GM11168 (cell line): ENCODE measurements at regions not wholly inside any gene's neighbourhood (a gene's known extent, or its start where the extent isn't known, plus 50 kb on each side); places are given as distances from the start of the nearest gene placed in this dataset.

Experiments
- in situ Hi-C: fragments of 300-500 bp; cut with MboI; formaldehyde crosslinking; loops from one replicate; pipeline ENCODE4 v1.12.0; 2022; ENCODE audit warnings: low sequenced_read_pairs; ENCODE audit not compliant: unreplicated experiment

GRCh38 chr16:86126891-86127290 is 227.9 kb downstream of the IRF8 start:
- in situ Hi-C loops = no loop called here

DNA sequence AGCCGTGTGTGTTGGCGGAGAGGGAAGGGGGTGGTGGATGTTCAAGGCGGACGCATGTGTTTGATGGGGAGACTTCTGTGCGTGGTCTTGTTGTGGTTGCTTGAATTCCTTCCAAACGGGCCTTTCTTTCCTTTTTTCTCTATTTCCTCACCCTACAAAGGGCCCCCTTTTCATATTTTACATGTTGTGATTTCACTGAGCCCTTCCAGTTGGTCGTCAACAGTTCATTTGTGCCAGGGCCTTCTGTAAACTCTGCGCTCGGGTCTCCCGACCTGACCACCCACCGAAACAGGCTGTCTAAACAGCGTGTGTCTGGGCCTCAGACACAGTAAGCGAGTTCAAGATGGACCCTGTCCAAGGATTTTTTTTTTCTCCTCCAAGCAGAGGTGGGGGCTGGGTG is 228.4 kb downstream of the IRF8 start:
- in situ Hi-C loops = no loop called here

DNA sequence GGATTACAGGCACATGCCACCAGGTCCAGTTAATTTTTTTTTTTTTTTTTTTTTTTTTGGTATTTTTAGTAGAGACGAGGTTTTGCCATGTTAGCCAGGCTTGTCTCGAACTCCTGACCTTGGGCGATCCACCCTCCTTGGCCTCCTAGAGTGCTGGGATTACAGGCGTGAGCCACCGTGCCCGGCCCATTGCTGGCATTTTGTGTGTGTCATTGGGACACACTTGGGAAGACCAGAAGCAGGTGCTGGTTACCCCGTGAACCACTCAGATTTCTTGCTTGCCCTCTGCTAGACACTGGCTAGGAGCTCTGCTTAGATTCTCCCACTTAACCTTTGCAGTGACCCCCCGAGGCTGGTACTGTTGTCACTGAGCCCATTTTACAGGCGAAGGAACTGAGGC is 229.3 kb downstream of the IRF8 start:
- in situ Hi-C loops = no loop called here

DNA sequence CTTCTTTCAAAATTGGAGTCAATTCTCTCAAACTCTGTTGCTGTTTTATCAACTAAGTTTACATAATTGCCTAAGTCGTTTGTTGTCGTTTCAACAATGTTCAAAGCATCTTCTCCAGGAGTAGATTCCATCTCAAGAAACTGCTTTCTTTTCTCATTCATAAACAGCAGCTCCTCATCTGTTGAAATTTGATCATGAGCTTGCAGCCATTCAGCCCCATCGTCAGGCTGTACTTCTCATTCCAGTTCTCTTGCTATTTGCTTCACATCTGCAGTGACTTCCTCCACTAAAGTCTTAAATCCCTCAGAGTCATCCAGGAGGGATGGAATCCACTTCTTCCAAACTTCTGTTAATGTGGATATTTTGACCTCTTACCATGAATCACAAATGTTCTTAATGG is 230.6 kb downstream of the IRF8 start:
- in situ Hi-C loops = no loop called here

- in situ Hi-C loops = no loop called here
Observed at GRCh38 chr16:86133377-86133776, 234.4 kb downstream of the IRF8 start.

DNA sequence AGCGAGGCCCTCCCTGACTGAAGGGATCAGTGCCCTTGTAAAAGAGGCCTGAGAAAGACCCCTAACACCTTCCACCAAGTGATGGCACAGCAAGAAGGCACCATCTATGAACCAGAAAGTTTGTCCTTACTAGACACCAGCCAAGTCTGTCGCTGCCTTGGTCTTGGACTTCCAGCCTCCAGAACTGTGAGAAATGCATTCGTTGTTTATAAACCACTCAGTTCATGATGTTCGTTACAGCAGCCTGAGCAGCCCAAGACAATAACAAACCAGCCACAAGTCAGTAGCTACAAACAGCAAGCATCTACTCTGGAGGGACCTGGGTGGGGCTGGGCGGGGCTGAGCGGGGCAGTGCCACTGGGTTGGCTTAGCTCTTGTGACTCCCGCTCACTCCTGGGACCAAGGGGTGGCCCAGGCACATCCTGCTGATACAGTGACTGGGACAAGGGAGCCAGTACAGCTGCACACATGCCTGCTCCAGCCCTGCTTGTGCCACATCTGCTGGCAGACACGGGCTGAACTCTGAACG is 234.9 kb downstream of the IRF8 start:
- in situ Hi-C loops = no loop called here

DNA sequence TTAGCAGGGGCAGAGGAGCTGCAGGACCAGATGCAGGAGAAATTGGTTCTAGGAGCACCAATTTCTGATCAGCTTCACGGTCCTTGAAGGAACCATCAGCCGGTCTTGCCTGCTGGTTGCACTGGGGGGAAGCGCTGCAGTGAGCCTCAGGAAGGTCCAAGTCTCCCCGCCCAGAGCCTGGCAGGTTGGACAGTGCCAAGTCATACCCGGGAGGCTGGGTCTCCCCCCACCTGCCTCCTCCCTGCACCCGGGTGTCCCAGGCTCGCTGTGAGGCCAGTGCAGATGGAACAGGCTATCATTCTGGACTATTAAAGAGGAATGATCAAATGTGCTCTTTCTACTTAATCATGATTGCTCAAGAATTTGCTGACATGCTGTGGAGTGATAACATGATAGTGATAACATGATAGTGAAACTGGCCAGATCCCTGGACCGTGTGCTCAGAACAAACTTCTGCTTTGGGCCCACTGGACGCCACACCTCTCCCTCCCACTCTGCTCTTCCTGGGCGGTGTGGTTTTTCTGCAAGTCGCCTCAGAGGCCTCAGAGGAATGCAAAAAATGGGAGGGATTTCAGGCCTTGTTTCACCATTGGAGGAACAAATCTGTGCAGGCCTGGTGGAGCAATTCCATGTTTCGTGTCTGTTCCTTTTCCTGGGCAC is 236.0 kb downstream of the IRF8 start:
- in situ Hi-C loops = no loop called here

DNA sequence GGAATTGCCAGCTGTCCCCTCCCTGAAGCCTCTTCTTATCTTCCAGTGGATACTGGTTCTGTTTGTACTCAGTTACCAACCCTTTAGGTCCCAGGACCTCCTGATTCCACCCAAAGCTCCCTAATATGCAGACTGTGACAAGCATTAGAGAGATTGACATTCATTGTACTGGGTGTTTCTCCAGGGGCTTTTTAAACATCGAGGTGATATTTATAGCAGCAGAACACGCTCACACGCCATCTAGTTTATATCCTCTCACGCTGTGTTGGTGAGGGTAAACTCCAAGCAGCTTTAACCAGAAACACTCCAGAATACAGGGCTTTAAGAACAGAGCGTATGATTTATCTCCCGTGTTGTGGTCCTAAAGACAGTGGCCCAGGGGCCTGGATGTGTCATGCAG is 238.4 kb downstream of the IRF8 start:
- in situ Hi-C loops = no loop called here

GRCh38 chr16:86138121-86139085 is 239.4 kb downstream of the IRF8 start:
- in situ Hi-C loops = no loop called here

DNA sequence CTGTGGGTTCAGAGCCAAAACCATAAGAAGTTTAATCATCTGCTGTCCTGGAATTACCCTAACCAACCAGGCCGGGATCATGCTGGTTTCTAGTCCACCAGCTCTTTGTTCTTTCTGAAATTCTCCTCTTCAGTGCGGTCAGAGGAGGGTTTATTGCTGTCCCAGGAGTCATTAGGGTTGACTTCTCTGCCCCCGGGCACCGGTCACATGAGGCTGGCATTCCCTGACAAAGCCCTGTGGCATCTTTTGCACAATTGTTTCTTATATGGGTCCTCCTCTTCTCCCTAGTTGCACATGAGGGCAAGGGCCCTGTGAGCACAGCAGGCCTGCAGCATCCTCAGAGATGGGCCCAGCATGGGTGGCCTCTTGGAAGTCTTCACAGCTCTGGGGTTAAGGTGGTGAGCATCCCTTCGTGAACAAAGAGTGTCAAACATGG is 243.9 kb downstream of the IRF8 start:
- in situ Hi-C loops = no loop called here

DNA sequence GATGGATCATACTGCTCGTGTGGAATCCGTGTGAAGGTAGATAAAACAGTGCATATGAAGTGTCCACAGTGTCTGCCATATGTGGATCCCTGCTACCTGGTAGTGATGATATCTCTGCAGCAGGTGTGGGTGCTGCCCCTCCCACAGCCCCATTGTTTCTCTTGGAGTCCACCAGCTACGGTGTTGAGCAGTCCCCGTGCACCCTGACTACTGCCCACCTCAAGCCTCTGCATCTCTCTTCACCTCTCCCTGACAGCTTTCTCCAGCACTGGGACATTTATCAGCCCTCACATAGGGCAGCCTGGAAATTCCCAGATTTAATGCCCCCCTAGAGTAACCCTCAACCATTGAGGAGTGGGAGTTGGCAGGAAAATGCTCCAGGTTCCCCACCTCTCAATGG is 244.7 kb downstream of the IRF8 start:
- in situ Hi-C loops = no loop called here

DNA sequence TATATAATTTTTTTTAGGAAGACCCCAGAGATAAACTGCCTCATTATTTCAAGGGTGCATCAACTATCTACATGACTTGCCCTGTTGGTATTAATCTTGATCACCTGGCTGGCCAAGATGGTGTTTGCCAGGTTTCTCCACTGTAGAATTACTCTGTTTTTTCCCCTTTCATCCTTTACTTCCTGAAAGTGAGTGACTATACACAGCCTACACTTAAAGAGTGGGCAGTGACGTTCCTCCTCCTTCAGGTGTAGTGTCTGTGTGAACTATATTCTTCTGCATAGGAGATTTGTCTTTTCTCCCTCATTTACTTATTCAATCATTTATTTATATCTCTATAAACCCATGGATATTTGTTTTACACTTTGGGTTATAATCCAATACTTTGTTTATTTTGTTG is 246.7 kb downstream of the IRF8 start:
- in situ Hi-C loops = no loop called here

DNA sequence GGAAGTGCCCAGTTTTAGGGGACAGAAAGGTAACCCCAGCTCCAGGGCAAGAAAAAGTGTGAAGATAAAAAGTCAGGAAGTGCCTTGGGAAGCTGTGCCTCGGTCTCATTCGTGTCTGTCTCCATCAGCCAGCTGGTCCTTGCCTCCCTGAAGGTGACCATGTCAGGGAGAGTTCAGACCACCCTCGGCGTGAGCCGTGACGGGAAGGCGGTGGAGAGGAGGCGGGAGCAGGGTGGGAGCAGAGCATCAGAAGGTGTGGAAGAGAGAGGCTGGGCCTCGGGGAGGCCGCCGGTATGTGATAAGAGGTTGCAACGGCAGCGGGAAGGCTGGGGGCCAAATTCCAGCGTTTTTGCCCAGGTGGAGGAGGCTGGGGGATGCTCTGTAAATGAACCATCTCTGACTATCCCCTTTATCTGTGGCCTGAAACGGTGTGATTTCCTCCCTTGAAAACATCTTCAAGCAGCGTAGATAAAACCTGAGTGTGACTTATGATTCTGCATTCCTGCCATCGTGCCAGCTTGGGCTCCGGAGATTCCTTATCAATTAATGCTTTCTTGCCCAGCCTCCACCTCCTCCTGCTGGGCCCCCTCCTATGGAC is 251.8 kb downstream of the IRF8 start:
- in situ Hi-C loops = no loop called here

DNA sequence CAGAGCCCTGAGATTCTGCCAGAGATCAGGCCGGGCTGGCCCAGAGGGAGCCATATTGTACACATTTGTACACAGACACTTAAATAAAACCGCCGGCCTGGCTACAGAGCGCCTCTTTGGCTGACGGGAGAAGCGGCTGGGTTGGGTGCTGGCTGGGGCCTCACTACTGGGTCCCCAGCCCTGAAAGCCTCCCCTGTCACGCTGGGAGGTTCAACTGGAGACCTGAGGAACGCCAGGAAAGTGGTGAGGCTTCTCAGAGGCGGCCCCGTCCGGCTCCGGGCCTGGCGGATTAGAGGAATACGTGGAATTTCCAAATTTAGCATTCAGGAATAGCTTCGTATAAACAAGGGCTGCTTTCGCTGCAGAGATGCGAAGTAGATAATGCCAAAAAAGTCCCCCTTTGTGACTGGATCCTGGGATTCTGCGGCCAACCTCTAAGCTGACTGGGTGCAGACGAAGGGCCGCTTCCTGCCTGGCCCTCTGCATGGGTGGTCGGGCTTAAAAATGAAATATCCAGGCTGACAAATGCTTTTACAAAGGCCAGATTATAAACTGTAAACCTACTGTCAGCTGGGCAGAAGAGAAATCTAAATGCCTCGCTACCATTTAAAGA is 252.4 kb downstream of the IRF8 start:
- in situ Hi-C loops = no loop called here

GRCh38 chr16:86156155-86156554 is 257.2 kb downstream of the IRF8 start:
- in situ Hi-C loops = no loop called here

DNA sequence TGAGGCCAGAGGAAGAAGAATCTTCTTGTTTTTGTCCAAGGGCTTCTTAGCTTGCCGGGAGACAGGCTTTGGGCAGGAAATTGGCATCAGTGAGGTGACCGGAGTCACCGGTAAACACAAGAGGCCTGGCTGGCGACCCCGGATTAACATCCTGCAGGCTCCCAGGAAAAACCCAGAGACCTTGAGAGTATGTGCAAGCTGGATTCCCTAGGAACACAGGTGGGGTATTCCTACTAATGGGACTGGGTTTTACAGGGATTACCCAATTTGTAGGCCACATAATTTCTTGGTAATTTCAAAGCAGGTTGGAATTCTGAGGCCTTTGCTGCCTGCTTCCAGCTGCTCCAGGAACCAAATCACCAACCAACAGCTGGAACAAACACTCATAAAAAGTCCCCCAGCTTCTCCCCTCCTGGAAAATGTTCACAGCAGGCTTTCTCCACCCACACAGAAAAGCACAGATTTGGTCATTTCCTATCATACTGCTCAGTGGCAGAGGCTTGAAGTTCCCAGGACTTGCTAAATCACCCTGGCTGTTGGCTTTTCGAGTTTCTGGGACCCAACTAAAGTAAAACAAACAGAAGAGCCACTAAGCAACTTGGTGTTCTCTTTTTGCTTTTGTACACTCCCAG is 258.8 kb downstream of the IRF8 start:
- in situ Hi-C loops = no loop called here

GRCh38 chr16:86158688-86159360 is 259.9 kb downstream of the IRF8 start:
- in situ Hi-C loops = no loop called here

DNA sequence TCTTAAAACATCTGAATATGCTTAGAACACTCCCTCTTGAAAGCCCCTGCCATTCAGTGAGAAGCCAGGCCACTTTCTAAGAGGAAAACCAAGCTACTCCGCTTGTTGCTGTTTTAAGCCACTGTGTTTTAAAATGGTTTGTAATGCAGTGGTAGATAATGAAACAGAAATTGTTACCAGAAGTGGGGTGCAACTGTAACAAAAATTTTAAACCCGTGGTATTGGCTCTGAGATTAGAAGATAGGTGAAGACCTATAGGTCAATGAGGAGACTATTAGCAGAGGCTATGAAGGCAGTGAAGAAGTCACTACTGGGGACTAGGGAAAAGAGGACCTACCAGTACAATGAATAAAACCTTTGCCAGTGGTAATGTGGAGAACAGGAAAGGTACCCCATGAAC is 266.5 kb downstream of the IRF8 start:
- in situ Hi-C loops = no loop called here

GRCh38 chr16:86166414-86166813 is 267.5 kb downstream of the IRF8 start:
- in situ Hi-C loops = no loop called here

- in situ Hi-C loops = no loop called here
Observed at GRCh38 chr16:86167061-86167460, 268.1 kb downstream of the IRF8 start.
